Renal cortical epithelial cell (primary cell): ENCODE measurements at regions not wholly inside any gene's neighbourhood (a gene's known extent, or its start where the extent isn't known, plus 50 kb on each side); places are given as distances from the start of the nearest gene placed in this dataset.
"Not testable (repeated sequence)": the region's sequence is repeated elsewhere in the genome, so short reads cannot be mapped to it uniquely, and the experiment has no call there.

Source experiments
- DNase-seq: peaks from one replicate; pipeline ENCODE4 v3.0.0-alpha.2; 2011; ENCODE audit warnings: low read depth

GRCh38 chrX:74358013-74358412 lies 54.0 kb downstream of the ZCCHC13 start:
- not testable (repeated sequence) for DNase-seq

- no peak for DNase-seq
These were observed 57.4 kb upstream of the SLC16A2 start for GRCh38 chrX:74363914-74364313.

- no peak for DNase-seq
These were observed 51.6 kb upstream of the SLC16A2 start for GRCh38 chrX:74369666-74370065.

GRCh38 chrX:74370487-74370886 lies 50.8 kb upstream of the SLC16A2 start:
- no peak for DNase-seq

- peak; percentile 2 for DNase-seq
These were observed 49.7 kb upstream of the SLC16A2 start for GRCh38 chrX:74371425-74372222.
